ENCODE measurements at regions not wholly inside any gene's neighbourhood (a gene's known extent, or its start where the extent isn't known, plus 50 kb on each side); places are given as distances from the start of the nearest gene placed in this dataset.

DNA sequence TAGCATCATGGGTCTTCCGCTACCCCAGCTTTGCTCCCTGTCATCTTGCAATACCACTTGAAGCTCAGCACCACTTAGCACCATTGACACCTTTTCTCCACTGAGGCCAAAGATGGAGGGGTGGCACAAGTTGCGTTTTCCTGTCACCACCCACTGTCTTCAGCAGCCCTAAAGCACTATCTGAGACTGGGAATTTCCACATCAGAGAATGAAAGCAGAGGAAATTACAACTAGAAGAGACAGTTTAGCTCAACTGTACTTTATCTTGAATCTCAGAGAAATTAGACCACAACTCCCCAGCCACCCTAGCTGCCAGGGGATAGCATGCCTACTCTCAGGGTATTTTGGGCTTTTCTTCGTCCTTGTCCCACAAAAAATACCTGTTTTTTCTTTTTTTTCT, 111.0 kb downstream of the DDIT4L start:
- TF ChIP-seq CTCF (IDR thresholded peaks at IDR 0.05) (no peak), EP300 (IDR thresholded peaks at IDR 0.05; ENCODE audit: low read depth) (no peak)
